ENCODE measurements at regions not wholly inside any gene's neighbourhood (a gene's known extent, or its start where the extent isn't known, plus 50 kb on each side); places are given as distances from the start of the nearest gene placed in this dataset.

GRCh38 chr10:91048380-91048779, 127.5 kb upstream of the ANKRD1 start:
- Mint-ChIP-seq H3K27ac (no peak overlapping the region), H3K4me3 (no peak overlapping the region), H3K4me1 (no peaks in the 10 kb centered on the region), H3K27me3 (no peaks in the 10 kb centered on the region), H3K36me3 (ENCODE audit: low read depth) (no peaks in the 10 kb centered on the region), H3K9me3 (peaks cover 3% of the 10 kb centered on the region)
- DNase-seq (no peak), ATAC-seq (ENCODE audit: low read depth) (no peak)
- TF ChIP-seq CTCF (IDR thresholded peaks at IDR 0.05), result no peak
- CTCF ChIA-PET, result no interaction called here
- POLR2A ChIA-PET, result no interaction called here
- intact Hi-C loops (cut with micrococcal nuclease), result no loop called here

- no peak overlapping the region for H3K27ac Mint-ChIP-seq
- intact Hi-C loops (cut with micrococcal nuclease), result no loop called here
- ATAC-seq (ENCODE audit: low read depth), result no peak
- H3K4me1 Mint-ChIP-seq, result no peaks in the 10 kb centered on the region
- DNase-seq, result no peak
- H3K9me3 Mint-ChIP-seq, result peaks cover 3% of the 10 kb centered on the region
- CTCF ChIA-PET, result no interaction called here
- no peaks in the 10 kb centered on the region for H3K36me3 Mint-ChIP-seq (ENCODE audit: low read depth)
- H3K4me3 Mint-ChIP-seq, result no peak overlapping the region
- POLR2A ChIA-PET, result no interaction called here
- H3K27me3 Mint-ChIP-seq, result no peaks in the 10 kb centered on the region
- TF ChIP-seq CTCF (IDR thresholded peaks at IDR 0.05), result no peak
These were observed 128.6 kb upstream of the ANKRD1 start for GRCh38 chr10:91049296-91049987.

GRCh38 chr10:91049988-91050360, 129.1 kb upstream of the ANKRD1 start:
- no peaks in the 10 kb centered on the region for H3K36me3 Mint-ChIP-seq (ENCODE audit: low read depth)
- DNase-seq (no peak), ATAC-seq (ENCODE audit: low read depth) (no peak)
- no peaks in the 10 kb centered on the region for H3K27me3 Mint-ChIP-seq
- intact Hi-C loops (cut with micrococcal nuclease), result no loop called here
- no peak overlapping the region for H3K4me3 Mint-ChIP-seq
- peaks cover 3% of the 10 kb centered on the region for H3K9me3 Mint-ChIP-seq
- CTCF ChIA-PET, result no interaction called here
- no peak for TF ChIP-seq CTCF (IDR thresholded peaks at IDR 0.05)
- no peaks in the 10 kb centered on the region for H3K4me1 Mint-ChIP-seq
- no peak overlapping the region for H3K27ac Mint-ChIP-seq
- POLR2A ChIA-PET, result no interaction called here

GRCh38 chr10:91050371-91051034, 129.6 kb upstream of the ANKRD1 start:
- no peak overlapping the region for H3K4me3 Mint-ChIP-seq
- peaks cover 3% of the 10 kb centered on the region for H3K9me3 Mint-ChIP-seq

GRCh38 chr10:91051829-91052228, 130.9 kb upstream of the ANKRD1 start:
- no peaks in the 10 kb centered on the region for H3K36me3 Mint-ChIP-seq (ENCODE audit: low read depth)
- ATAC-seq (ENCODE audit: low read depth) (no peak), DNase-seq (no peak)
- intact Hi-C loops (cut with micrococcal nuclease), result no loop called here
- no peaks in the 10 kb centered on the region for H3K27me3 Mint-ChIP-seq
- no peaks in the 10 kb centered on the region for H3K9me3 Mint-ChIP-seq
- no peaks in the 10 kb centered on the region for H3K4me1 Mint-ChIP-seq
- ChIA-PET POLR2A (no interaction called here), CTCF (no interaction called here)
- H3K4me3 Mint-ChIP-seq, result no peak overlapping the region
- no peak overlapping the region for H3K27ac Mint-ChIP-seq
- no peak for TF ChIP-seq CTCF (IDR thresholded peaks at IDR 0.05)

More at GRCh38 chr10:91050371-91051034, 129.6 kb upstream of the ANKRD1 start:
- Mint-ChIP-seq H3K4me1 (no peaks in the 10 kb centered on the region), H3K27me3 (no peaks in the 10 kb centered on the region), H3K36me3 (ENCODE audit: low read depth) (no peaks in the 10 kb centered on the region), H3K27ac (no peak overlapping the region)
- intact Hi-C loops (cut with micrococcal nuclease), result no loop called here
- ChIA-PET POLR2A (no interaction called here), CTCF (no interaction called here)
- DNase-seq, result no peak
- no peak for TF ChIP-seq CTCF (IDR thresholded peaks at IDR 0.05)
- no peak for ATAC-seq (ENCODE audit: low read depth)

All from activated B cell treated with CpG ODN at 0.5 μM for 24 hours (primary cell).